Esophagus muscularis mucosa (tissue), 3 donors: ENCODE measurements at regions not wholly inside any gene's neighbourhood (a gene's known extent, or its start where the extent isn't known, plus 50 kb on each side); places are given as distances from the start of the nearest gene placed in this dataset.

ENCODE experiments used
- CTCF ChIP-seq, 3 experiments: fragments of 200-600 bp in 2 of 3; fragments of 450-650 bp in 1 of 3; sonication (generic) in 2 of 3; IDR thresholded peaks; one replicate each; pipeline ENCODE4 v1.5.1; 2017 to 2019; ENCODE audit warnings: antibody characterized with exemption in 3 of 3, mild to moderate bottlenecking in 2 of 3, moderate library complexity in 1 of 3
- POLR2AphosphoS5 ChIP-seq, 2 donors: sonication (generic); formaldehyde crosslinking; IDR thresholded peaks; one replicate each; pipeline ENCODE4 v1.6.1; 2017; ENCODE audit warnings: antibody characterized with exemption in 2 of 2

- no peak for TF ChIP-seq CTCF (IDR thresholded peaks at IDR 0.05)
- TF ChIP-seq POLR2AphosphoS5 (IDR thresholded peaks at IDR 0.05), result no peak
These were observed 50.8 kb upstream of the LY86 start for GRCh38 chr6:6537488-6538260.
